Transverse colon (tissue), 4 donors: ENCODE measurements at regions not wholly inside any gene's neighbourhood (a gene's known extent, or its start where the extent isn't known, plus 50 kb on each side); places are given as distances from the start of the nearest gene placed in this dataset.
A peak's percentile ranks its signal among the peaks of the same experiment; 100 is the strongest.

ENCODE experiments used
- DNase-seq: peaks from one replicate; pipeline ENCODE4 v3.0.0-alpha.2; 2019
- H3K27ac ChIP-seq, 4 donors: fragments of 200-600 bp; sonication (generic); 2 replicates each; pipeline ENCODE4 v1.5.1; 2016 to 2018; ENCODE audit warnings: inconsistent platforms in 4 of 4
- H3K27me3 ChIP-seq: fragments of 200-600 bp; sonication (generic); 2 replicates; pipeline ENCODE4 v1.5.1; 2017; ENCODE audit warnings: inconsistent platforms
- H3K36me3 ChIP-seq, 4 donors: fragments of 200-600 bp; sonication (generic); 2 replicates each; pipeline ENCODE4 v1.5.1; 2017 to 2019; ENCODE audit warnings: inconsistent platforms in 4 of 4
- H3K4me1 ChIP-seq, 4 donors: fragments of 200-600 bp; sonication (generic); 2 replicates each; pipeline ENCODE4 v1.5.1; 2017 to 2020; ENCODE audit warnings: inconsistent platforms in 4 of 4
- H3K4me3 ChIP-seq, 4 donors: fragments of 200-600 bp; sonication (generic); 1 replicate in 1 of 4; 2 replicates in 3 of 4; pipeline versions ENCODE4 v1.5.1 to v1.6.1; 2017 to 2019; ENCODE audit warnings: inconsistent platforms in 4 of 4
- H3K9me3 ChIP-seq, 2 donors: fragments of 200-600 bp; sonication (generic); 2 replicates each; pipeline ENCODE4 v1.5.1; 2017 to 2019; ENCODE audit warnings: inconsistent platforms in 2 of 2
- CTCF ChIP-seq, 5 experiments: fragments of 200-600 bp in 3 of 5; fragments of 450-650 bp in 2 of 5; sonication (generic) in 3 of 5; IDR thresholded peaks; 1 replicate in 2 of 5; 2 replicates in 3 of 5; pipeline ENCODE4 v1.5.1; 2016 to 2017; ENCODE audit warnings: antibody characterized with exemption in 5 of 5, inconsistent platforms in 3 of 5, mild to moderate bottlenecking in 2 of 5, moderate library complexity in 1 of 5
- EP300 ChIP-seq: sonication (generic); formaldehyde crosslinking; IDR thresholded peaks from one replicate; pipeline ENCODE4 v1.6.1; 2017; ENCODE audit warnings: antibody characterized with exemption, low read depth
- POLR2A ChIP-seq: fragments of 450-650 bp; IDR thresholded peaks from one replicate; pipeline ENCODE4 v1.6.1; 2016; ENCODE audit warnings: antibody characterized with exemption, mild to moderate bottlenecking, moderate library complexity
- POLR2AphosphoS5 ChIP-seq, 3 donors: sonication (generic); formaldehyde crosslinking; IDR thresholded peaks; one replicate each; pipeline ENCODE4 v1.6.1; 2016; ENCODE audit warnings: antibody characterized with exemption in 3 of 3
- WGBS, 2 donors: methylation state at CpG; one replicate each; pipeline ENCODE4 v1.1.5; 2018; ENCODE audit warnings: low coverage in 1 of 2; 5-methylcytosine and 5-hydroxymethylcytosine counted together
- in situ Hi-C, 4 donors: fragments of 200-750 bp; cut with MboI; loops; one replicate each; pipeline versions ENCODE4 v1.15.0 to v1.15.1; 2017; ENCODE audit warnings: low sequenced_read_pairs in 3 of 4, low pct_ligation_motif_present in 1 of 4, low pct_unique_long_range_greater_than_20kb in 1 of 4
- intact Hi-C: fragments of 100-400 bp; cut with DNase I; formaldehyde crosslinking; loops from one replicate; pipeline ENCODE4 v1.15.1; 2023; ENCODE audit warnings: low total_unique reads

DNA sequence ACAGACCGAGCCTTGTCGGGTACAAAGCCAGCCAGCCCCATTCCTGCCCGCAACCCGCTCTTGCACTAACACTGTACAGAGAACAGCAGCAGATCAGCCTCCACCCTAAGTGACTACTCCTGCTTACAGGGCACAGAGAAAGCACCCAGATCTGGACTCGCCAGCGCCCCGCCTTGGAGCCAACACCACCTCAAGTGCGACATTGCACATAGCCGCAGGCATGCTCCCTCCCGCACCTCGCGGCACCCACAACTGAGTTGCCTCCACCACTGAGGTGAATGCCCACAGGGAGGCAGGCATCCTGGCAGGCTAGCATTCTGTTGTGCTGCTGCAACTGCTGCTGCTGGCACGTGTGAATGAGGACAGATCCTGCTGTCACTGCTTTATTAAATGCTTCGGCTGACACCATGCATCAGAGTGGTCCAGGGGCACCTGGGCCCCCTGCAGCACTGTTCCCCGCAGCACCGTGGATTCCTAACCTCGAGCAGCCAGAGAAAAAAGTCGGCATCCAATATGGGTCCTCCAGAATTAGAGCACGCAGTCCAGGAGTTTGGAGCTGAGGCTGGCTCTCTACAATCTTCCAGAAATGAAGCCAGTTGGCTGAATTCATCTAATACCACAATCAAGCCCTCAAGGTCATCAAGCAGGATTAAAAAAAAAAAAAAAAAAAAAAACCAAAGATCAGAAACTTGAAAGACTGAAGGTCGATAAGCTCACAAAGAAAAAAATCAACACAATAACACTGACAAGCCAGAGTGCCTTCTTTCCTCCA is 352.9 kb downstream of the GASK1B start:
- intact Hi-C loops (no loop called here), in situ Hi-C loops (no loop called here)
- Histone ChIP-seq H3K36me3 (no peaks in the 10 kb centered on the region), H3K27me3 (no peaks in the 10 kb centered on the region), H3K9me3 (no peaks in the 10 kb centered on the region), H3K4me1 (peaks cover 0 to 1% (median 0%) of the 10 kb centered on the region in 4 donors), H3K4me3 (no peak overlapping the region), H3K27ac (no peak overlapping the region)
- TF ChIP-seq CTCF (IDR thresholded peaks at IDR 0.05) (no peak), POLR2AphosphoS5 (IDR thresholded peaks at IDR 0.05) (no peak), POLR2A (no peak)
- 66 to 89% methylated on average over 6 to 20 of the region's 20 CpGs for WGBS, 2 donors
- DNase-seq: no peak

DNA sequence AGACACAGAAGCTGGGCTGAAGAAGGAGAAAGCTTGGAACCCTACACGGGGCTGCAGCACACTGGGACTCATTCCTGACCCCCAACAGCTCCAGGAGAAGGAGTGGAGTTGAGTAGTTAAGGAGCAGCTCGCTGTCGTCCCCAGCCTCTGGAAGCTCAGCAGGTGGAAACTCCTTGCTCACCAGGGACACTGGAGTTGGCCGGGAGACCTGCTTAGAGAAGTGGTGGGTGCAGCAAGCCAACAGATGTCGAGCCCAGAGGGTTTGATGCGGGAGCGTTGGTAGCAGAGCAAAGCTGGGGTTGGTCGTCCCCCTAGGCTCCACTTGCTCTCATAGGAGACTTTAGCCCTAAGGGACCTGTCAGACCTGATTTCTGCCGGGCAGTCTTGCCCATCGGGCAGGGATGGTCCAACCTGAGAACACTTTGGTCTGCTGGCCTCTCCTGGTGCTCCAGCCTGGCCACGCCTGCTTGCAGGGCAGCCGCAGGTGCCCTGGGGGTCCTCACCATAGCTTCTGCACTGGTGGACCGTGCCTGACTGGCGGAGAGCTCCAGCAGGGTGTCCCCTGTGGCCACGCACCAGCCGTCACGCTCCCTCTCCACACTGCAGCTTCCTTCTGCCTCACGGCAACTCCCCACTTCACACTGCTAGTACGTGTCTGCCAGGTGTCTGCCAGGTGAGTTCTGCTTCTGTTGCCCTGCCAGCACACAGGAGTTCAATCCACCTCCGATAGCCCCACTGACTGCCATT is 353.7 kb downstream of the GASK1B start:
- in situ Hi-C loops: no loop called here
- H3K27me3 ChIP-seq: no peaks in the 10 kb centered on the region
- intact Hi-C loops: no loop called here
- no peak for DNase-seq
- H3K4me1 ChIP-seq: no peaks in the 10 kb centered on the region
- no peak for TF ChIP-seq EP300
- no peak for TF ChIP-seq POLR2AphosphoS5 (IDR thresholded peaks at IDR 0.05)
- no peak for TF ChIP-seq POLR2A
- no peak overlapping the region for H3K27ac ChIP-seq
- H3K4me3 ChIP-seq: no peak overlapping the region
- H3K9me3 ChIP-seq: no peaks in the 10 kb centered on the region
- WGBS, 2 donors: 86 to 95% methylated on average over 5 to 20 of the region's 20 CpGs
- H3K36me3 ChIP-seq: no peaks in the 10 kb centered on the region

DNA sequence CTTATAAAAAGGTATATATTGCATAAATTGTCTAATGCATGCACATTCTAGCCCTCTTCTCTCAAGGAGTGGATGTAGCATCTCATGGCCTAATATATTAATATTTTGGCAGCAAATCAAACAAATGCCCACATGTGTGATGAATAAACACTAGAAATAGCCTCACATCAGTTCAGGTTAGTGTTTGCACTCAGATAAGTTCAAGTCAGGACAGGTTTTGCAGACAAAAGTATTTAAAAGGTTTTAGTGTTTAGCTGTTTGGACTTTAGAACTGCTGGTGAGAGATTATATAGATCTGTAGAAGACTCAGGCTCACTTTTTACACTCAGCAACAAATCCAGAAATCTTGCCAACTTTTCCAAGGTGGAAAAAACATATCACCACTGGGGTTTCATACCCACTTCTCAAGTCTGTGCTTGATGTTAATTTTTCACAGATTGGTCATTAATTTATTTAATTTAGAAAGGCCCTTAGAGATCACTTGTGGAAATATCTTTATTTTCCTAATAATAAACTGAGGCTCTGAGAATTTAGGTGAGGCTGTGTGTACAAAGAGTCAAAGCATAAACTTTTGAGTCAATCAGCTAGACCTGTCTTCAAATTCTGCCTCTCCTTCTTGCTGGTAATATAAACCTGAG is 362.6 kb downstream of the GASK1B start:
- Histone ChIP-seq H3K27me3 (no peaks in the 10 kb centered on the region), H3K9me3 (no peaks in the 10 kb centered on the region), H3K36me3 (no peaks in the 10 kb centered on the region), H3K27ac (peak overlapping the region in 1 of 4 donors; percentile 41), H3K4me1 (peaks cover 0 to 17% (median 10%) of the 10 kb centered on the region in 4 donors), H3K4me3 (no peak overlapping the region)
- in situ Hi-C loops (no loop called here), intact Hi-C loops (no loop called here)
- DNase-seq: no peak
- TF ChIP-seq POLR2AphosphoS5 (IDR thresholded peaks at IDR 0.05): no peak
- TF ChIP-seq POLR2A: no peak
- no peak for TF ChIP-seq CTCF (IDR thresholded peaks at IDR 0.05)
- no peak for TF ChIP-seq EP300

- Histone ChIP-seq H3K9me3 (no peaks in the 10 kb centered on the region), H3K27me3 (no peaks in the 10 kb centered on the region), H3K4me3 (no peak overlapping the region), H3K27ac (no peak overlapping the region), H3K4me1 (peaks cover 0 to 29% (median 13%) of the 10 kb centered on the region in 4 donors), H3K36me3 (no peaks in the 10 kb centered on the region)
- intact Hi-C loops: no loop called here
- WGBS, 2 donors: 64 to 74% methylated on average over 4 to 6 of the region's 6 CpGs
- in situ Hi-C loops: no loop called here
- DNase-seq: no peak
- TF ChIP-seq POLR2A (no peak), EP300 (no peak), CTCF (IDR thresholded peaks at IDR 0.05) (no peak), POLR2AphosphoS5 (IDR thresholded peaks at IDR 0.05) (no peak)
Measured at GRCh38 chr4:157808796-157809383, 363.9 kb downstream of the GASK1B start.
